ENCODE measurements at regions not wholly inside any gene's neighbourhood (a gene's known extent, or its start where the extent isn't known, plus 50 kb on each side); places are given as distances from the start of the nearest gene placed in this dataset.

- Histone ChIP-seq H3K27me3 (no peaks in the 10 kb centered on the region), H3K4me1 (no peaks in the 10 kb centered on the region), H3K4me3 (no peak overlapping the region), H3K36me3 (no peaks in the 10 kb centered on the region), H3K27ac (no peak overlapping the region), H3K9me3 (no peaks in the 10 kb centered on the region)
- intact Hi-C loops (cut with DNase I), result no loop called here
- no peak for DNase-seq
- no peak for TF ChIP-seq CTCF (IDR thresholded peaks at IDR 0.05)
- no peak for ATAC-seq
Measured at GRCh38 chr4:141797966-141798365, 161.6 kb downstream of the IL15 start.

- H3K9me3 ChIP-seq, result no peaks in the 10 kb centered on the region
- no peak overlapping the region for H3K27ac ChIP-seq
- DNase-seq, result no peak
- intact Hi-C loops (cut with DNase I), result no loop called here
- no peak overlapping the region for H3K4me3 ChIP-seq
- H3K36me3 ChIP-seq, result no peaks in the 10 kb centered on the region
- no peaks in the 10 kb centered on the region for H3K27me3 ChIP-seq
- no peak for ATAC-seq
- TF ChIP-seq CTCF (IDR thresholded peaks at IDR 0.05), result no peak
- no peaks in the 10 kb centered on the region for H3K4me1 ChIP-seq
Measured at GRCh38 chr4:141801558-141801957, 165.2 kb downstream of the IL15 start.

- H3K27ac ChIP-seq, result no peak overlapping the region
- H3K36me3 ChIP-seq, result no peaks in the 10 kb centered on the region
- no peak overlapping the region for H3K4me3 ChIP-seq
- ATAC-seq, result no peak
- H3K9me3 ChIP-seq, result no peaks in the 10 kb centered on the region
- DNase-seq, result no peak
- intact Hi-C loops (cut with DNase I), result no loop called here
- no peak for TF ChIP-seq CTCF (IDR thresholded peaks at IDR 0.05)
- no peaks in the 10 kb centered on the region for H3K27me3 ChIP-seq
- no peaks in the 10 kb centered on the region for H3K4me1 ChIP-seq
Measured at GRCh38 chr4:141802333-141802732, 165.9 kb downstream of the IL15 start.

GRCh38 chr4:141804836-141805235, 168.5 kb downstream of the IL15 start:
- H3K4me3 ChIP-seq, result no peak overlapping the region
- intact Hi-C loops (cut with DNase I), result no loop called here
- no peaks in the 10 kb centered on the region for H3K27me3 ChIP-seq
- DNase-seq (no peak), ATAC-seq (no peak)
- no peak overlapping the region for H3K27ac ChIP-seq
- no peaks in the 10 kb centered on the region for H3K36me3 ChIP-seq
- no peak for TF ChIP-seq CTCF (IDR thresholded peaks at IDR 0.05)
- H3K4me1 ChIP-seq, result no peaks in the 10 kb centered on the region
- no peaks in the 10 kb centered on the region for H3K9me3 ChIP-seq

GRCh38 chr4:141807103-141807891, 170.9 kb downstream of the IL15 start:
- Histone ChIP-seq H3K4me1 (no peaks in the 10 kb centered on the region), H3K36me3 (no peaks in the 10 kb centered on the region), H3K4me3 (no peak overlapping the region), H3K27ac (no peak overlapping the region), H3K9me3 (no peaks in the 10 kb centered on the region), H3K27me3 (no peaks in the 10 kb centered on the region)
- TF ChIP-seq CTCF (IDR thresholded peaks at IDR 0.05), result no peak
- intact Hi-C loops (cut with DNase I), result no loop called here
- DNase-seq, result no peak
- no peak for ATAC-seq

Measured in left lung (tissue), 4 donors.